PC-9 (cell line): ENCODE measurements at regions not wholly inside any gene's neighbourhood (a gene's known extent, or its start where the extent isn't known, plus 50 kb on each side); places are given as distances from the start of the nearest gene placed in this dataset.

Experiments used
- EZH2 ChIP-seq: fragments of 200-600 bp; sonication (generic); IDR thresholded peaks from 2 replicates; pipeline ENCODE4 v1.8.0; 2017; ENCODE audit warnings: antibody characterized with exemption, low read depth
- TF ChIP-seq, protein P1 (sequence below): fragments of 200-600 bp; sonication (generic); conservative IDR thresholded peaks from 2 replicates; pipeline ENCODE4 v1.6.1; 2017; ENCODE audit warnings: mixed run types, antibody characterized with exemption, mild to moderate bottlenecking, moderate library complexity

- TF ChIP-seq, protein P1, sequence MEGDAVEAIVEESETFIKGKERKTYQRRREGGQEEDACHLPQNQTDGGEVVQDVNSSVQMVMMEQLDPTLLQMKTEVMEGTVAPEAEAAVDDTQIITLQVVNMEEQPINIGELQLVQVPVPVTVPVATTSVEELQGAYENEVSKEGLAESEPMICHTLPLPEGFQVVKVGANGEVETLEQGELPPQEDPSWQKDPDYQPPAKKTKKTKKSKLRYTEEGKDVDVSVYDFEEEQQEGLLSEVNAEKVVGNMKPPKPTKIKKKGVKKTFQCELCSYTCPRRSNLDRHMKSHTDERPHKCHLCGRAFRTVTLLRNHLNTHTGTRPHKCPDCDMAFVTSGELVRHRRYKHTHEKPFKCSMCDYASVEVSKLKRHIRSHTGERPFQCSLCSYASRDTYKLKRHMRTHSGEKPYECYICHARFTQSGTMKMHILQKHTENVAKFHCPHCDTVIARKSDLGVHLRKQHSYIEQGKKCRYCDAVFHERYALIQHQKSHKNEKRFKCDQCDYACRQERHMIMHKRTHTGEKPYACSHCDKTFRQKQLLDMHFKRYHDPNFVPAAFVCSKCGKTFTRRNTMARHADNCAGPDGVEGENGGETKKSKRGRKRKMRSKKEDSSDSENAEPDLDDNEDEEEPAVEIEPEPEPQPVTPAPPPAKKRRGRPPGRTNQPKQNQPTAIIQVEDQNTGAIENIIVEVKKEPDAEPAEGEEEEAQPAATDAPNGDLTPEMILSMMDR, result no peak
- TF ChIP-seq EZH2, result no peak
Observed at GRCh38 chr18:51621864-51622160, 424.3 kb upstream of the MEX3C start.
